Activated naive CD4-positive, alpha-beta T cell (primary cell): ENCODE measurements at regions not wholly inside any gene's neighbourhood (a gene's known extent, or its start where the extent isn't known, plus 50 kb on each side); places are given as distances from the start of the nearest gene placed in this dataset.

ENCODE experiments used
- DNase-seq, 4 experiments: peaks; one replicate each; lab custom pipeline; 2025; lab: John Stamatoyannopoulos, UW

DNA sequence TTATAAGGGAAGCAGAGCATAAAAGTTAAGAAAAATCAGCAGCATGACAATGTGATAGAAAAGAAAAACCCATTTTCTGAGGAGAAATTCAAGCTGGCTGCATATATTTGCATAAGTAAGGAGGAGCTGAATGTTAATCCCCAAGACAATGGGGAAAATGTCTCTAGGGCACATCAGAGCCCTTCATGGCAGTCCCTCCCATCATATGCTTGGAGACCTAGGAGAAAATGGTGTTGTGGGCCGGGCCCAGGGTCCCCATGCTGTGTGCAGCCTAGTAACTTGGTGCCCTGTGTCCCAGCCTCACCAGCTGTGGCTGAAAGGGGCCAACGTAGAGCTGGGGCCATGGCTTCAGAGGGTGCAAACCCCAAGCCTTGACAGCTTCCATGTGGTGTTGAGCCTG is 100.6 kb upstream of the PLPPR4 start:
- DNase-seq, result no peak

DNA sequence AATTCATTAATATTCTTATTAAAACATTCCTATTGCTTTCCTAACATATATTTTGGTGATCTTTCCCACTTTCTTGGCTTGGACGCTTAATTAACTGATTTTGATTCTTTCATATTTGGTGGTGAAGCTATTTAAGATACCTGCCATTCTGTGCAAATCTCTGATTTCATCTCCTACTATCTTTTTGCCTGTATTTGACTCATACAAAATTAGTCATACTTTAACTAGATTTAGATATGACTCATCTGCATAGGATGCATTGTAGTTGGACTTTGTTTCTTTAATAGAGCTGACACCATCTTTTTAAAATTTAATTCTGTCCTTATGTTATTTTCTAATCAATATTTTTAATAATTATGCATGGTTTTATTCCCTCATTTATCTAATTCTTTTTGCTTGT is 93.8 kb upstream of the PLPPR4 start:
- no peak for DNase-seq

DNA sequence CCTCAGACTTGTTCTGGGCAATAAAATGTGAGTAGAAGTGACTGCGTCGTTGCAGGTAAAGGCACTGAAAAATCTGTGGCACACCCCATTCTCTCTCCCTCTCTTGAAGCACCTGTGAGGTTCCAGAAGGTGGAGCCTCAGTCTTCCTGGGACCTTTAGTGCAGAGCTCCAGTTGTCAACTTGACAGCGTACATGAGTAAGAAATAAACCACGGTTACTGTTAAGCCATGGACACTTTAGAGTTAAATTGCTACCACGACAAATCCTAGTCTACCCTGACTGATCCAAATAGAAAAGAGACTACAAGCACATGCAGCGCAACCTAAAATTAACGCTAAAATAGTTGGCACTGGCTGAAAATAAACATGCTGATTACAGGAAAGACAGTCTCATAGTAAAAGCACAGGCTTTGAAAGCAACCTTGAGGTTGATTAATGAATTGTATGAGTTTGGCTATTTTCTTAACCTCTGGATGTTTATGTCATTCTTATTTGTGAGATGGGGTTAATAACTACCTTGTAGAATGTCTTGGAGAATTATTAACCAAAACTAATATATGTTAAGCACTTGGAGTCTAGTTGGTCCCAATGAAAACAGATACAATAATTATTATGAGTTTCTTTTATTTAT is 93.0 kb upstream of the PLPPR4 start:
- DNase-seq, result no peak

DNA sequence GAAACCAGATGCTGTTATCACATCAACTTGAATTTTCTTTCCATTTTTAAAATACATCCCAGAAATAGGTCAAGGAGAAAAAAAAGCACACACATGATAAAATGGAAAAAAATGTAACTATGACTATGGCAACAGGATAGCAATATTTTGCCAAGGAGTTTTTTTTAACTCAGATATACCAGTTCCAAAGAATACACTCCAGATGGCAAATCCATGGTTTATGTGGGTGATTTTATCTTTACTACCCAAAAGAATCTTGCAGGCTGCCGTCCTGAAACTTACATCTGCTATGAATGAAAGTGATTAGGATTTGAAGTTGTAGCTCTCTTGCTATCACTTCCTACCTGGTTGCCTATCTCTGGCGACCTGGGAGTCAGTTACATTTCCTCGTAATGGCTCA is 91.0 kb upstream of the PLPPR4 start:
- DNase-seq, result no peak

DNA sequence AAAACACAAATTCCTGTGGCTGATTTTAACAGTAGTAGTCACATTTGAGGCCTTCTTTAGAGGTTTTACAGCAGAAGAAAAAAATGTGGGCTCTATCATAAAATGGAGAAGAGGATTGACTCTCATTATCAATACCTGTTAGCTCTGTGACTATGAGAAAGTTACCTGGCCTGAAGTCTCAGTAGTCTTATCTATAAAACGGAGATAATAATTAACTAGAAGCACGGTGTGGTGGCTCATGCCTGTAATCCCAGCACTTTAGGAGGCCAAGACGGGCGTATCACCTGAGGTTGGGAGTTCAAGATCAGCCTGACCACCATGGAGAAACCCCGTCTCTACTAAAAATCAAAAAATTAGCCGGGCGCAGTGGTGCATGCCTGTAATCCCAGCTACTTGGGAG is 90.4 kb upstream of the PLPPR4 start:
- no peak for DNase-seq

DNA sequence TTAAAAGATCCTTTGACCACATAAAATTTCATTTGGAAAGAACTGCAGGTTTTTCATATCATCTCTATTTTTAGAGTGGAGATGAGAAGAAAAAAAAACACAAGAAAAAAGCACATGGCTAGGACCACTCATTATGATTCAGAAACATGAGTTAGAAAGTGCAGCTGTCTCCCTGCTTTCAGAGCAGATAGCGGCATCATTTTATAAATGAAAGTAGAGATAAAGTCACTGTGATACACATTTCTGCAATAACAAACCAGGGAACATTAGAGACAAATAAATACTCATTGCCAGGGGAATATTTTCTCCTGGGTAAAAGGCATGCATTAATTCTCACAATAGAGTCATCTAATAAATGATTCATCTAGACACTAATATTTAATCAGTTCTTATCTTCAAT is 87.5 kb upstream of the PLPPR4 start:
- no peak for DNase-seq

DNA sequence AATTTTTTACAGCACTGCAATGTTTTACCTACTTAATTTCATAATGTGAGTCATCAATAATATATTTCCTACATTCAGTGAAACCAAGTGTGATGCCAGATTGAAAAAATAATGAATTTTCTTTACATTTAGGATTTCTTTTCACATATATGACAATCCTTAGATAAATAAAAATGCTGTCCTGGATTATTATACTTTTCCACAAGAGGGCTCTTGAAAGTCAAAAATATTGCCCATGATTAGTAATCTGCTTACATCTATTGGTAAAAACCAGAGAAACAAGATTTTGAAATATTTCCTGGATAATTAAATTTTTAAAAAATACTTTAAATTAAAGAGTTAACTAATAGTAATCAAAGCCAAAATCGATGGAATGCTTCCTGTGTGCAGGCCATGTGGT is 86.8 kb upstream of the PLPPR4 start:
- no peak for DNase-seq

DNA sequence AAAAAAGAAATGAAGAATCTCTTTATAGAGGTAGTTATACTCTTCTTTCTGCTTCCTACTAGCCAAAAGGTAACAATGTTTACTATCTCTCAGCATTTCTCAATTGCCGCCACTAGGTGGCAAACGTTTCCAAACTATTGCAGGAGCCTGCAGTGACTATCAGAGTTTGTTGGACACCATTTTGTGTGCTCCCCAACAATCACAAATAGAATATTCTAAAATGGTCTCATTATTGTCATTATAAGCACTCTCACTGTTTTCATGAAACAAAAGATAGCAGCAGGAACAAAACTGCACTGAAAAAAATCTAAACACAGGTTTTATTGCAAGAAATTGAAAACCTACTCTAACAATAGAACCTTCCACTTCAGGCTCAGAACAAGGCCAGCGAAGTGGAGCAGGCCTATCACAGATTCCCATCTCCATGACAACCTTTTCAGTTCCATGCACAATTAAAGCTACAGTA is 83.9 kb upstream of the PLPPR4 start:
- peak in 3 of 4 experiments; percentile 9 to 21 (median 19) for DNase-seq

DNA sequence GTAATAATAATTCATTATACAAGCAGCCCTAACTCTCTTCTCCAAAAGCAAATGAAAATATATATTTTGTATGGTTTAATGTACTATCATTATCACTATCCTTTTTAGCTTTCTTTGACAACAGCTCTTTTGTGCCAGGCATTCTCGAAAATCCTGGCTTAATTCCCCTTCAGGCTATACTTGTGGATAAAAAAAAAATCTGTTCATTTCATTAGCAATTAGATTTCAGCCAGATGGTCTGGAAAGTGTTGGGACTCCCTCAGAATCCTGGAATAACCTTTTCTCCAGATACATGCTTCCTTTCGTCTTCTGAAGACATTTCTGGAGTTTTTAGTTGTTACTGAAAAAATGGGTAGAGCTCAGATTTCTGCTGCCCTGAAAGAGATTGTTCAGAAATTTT is 83.4 kb upstream of the PLPPR4 start:
- DNase-seq, result no peak

DNA sequence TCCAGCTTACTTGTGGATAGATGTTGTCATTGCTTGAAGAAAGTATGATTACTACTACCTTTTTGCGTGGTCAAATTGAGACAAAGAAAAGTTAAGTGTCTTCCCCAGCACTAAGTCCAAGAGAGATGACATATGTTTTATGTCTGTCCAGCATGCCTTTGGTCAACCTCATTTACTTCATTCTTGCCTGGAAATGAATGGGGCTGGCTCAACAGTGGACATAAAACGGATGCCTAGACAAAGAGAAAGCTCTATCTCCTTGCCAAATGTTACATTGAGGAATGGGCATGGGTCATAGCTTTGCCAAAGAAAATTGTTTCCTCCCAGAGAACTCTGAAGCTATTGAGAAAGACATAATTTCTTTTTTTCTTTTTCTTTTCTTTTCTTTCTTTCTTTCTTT is 82.4 kb upstream of the PLPPR4 start:
- DNase-seq, result no peak

DNA sequence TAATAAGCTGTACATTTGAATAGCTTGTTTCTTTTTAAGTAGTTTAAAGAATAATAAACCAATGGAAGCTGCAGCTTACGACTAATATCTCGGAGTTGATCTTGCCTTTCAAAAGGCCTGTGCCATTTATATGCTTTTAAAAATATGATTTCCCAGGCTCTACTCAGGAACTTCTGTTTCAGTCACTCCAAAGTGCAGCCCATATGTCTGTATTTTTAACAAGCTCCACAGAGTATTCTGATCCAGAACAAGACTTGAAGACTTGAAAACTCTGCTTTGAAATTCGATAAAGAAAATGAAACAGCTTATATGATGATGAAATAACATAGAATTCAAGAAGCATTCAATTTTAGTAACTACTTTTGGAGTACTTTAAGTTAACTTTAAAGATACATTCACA is 79.1 kb upstream of the PLPPR4 start:
- no peak for DNase-seq

DNA sequence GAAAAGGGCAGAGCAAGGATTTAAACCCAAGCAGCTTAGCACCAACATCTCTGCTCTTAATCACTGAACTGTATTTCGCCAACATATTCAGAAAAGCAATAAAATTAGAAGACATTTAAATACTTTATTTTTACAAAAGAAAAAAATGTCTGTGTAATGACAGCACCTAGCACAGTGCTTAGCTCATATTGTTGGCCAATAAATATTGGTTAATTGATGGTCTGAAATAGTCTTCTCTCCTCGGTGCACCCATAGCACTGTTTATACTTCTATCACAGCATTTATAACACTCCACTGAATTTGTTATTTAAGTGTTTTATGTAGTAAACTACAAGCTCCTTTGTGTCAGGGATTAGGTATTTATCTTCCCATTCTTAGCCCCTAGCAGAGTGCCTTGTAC is 70.9 kb upstream of the PLPPR4 start:
- no peak for DNase-seq

DNA sequence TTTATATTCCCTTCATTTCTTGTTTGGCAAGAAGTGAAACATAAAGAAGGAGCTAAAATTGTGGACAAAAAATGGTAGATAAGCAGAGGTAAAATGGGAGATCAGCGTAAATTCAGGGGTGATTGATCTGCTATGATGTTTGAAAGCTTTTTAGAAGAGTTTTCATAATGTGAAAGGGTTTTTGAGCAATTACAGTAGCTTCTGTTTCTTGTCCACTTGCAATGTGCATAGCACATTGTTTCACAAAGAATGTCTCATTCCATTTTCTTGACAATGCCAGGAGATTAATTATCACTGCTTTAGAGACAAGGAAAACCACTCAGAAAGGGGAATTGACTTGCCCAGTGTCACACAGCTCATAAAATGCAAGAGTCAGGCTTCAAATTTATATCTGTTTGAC is 65.9 kb upstream of the PLPPR4 start:
- no peak for DNase-seq

DNA sequence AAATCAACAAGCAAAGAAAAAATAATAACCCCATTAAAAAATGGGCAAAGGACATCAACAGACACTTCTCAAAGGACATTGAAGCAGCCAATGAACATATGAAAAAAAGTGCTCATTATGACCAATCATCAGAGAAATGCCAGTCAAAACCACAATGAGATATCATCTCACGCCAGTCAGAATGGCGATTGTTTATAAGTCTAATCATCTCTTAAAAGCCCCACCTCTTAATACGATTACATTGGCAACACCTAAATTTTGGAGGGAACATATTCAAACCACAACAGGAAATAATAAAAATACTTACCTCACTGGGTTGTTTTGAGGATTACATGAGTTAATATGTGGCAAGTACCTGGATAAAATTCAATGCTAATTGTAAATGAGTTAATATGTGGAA is 57.1 kb upstream of the PLPPR4 start:
- DNase-seq, result no peak
